GM21367 (cell line): ENCODE measurements at regions not wholly inside any gene's neighbourhood (a gene's known extent, or its start where the extent isn't known, plus 50 kb on each side); places are given as distances from the start of the nearest gene placed in this dataset.
"Not testable (repeated sequence)": the region's sequence is repeated elsewhere in the genome, so short reads cannot be mapped to it uniquely, and the experiment has no call there.

Experiments
- ATAC-seq: cut with Tn5 transposase; IDR thresholded peaks from one replicate; pipeline ENCODE4 v1.9.1; 2021; ENCODE audit not compliant: unreplicated experiment

GRCh38 chr6:134619789-134620188 lies 301.9 kb upstream of the SGK1 start:
- no peak for ATAC-seq

GRCh38 chr6:134619077-134619476 lies 301.2 kb upstream of the SGK1 start:
- ATAC-seq = no peak

GRCh38 chr6:134614606-134615485 lies 296.9 kb upstream of the SGK1 start:
- ATAC-seq = no peak

- ATAC-seq = not testable (repeated sequence)
These were observed 294.2 kb upstream of the SGK1 start for GRCh38 chr6:134612128-134612527.

- ATAC-seq = no peak
These were observed 292.5 kb upstream of the SGK1 start for GRCh38 chr6:134610411-134610810.

- ATAC-seq = no peak
These were observed 291.9 kb upstream of the SGK1 start for GRCh38 chr6:134609716-134610261.

- ATAC-seq = no peak
These were observed 289.5 kb upstream of the SGK1 start for GRCh38 chr6:134607411-134607810.

- no peak for ATAC-seq
These were observed 287.1 kb upstream of the SGK1 start for GRCh38 chr6:134605034-134605433.

GRCh38 chr6:134604014-134604676 lies 286.2 kb upstream of the SGK1 start:
- no peak for ATAC-seq

GRCh38 chr6:134603561-134603960 lies 285.6 kb upstream of the SGK1 start:
- no peak for ATAC-seq

- ATAC-seq = no peak
These were observed 284.2 kb upstream of the SGK1 start for GRCh38 chr6:134602123-134602522.

- no peak for ATAC-seq
These were observed 282.8 kb upstream of the SGK1 start for GRCh38 chr6:134600671-134601070.

GRCh38 chr6:134599079-134599478 lies 281.2 kb upstream of the SGK1 start:
- ATAC-seq = no peak

- no peak for ATAC-seq
These were observed 278.3 kb upstream of the SGK1 start for GRCh38 chr6:134596191-134596590.

- no peak for ATAC-seq
These were observed 277.0 kb upstream of the SGK1 start for GRCh38 chr6:134594881-134595280.

GRCh38 chr6:134593887-134594286 lies 276.0 kb upstream of the SGK1 start:
- ATAC-seq = no peak

- no peak for ATAC-seq
These were observed 275.5 kb upstream of the SGK1 start for GRCh38 chr6:134593442-134593841.

GRCh38 chr6:134593024-134593423 lies 275.1 kb upstream of the SGK1 start:
- ATAC-seq = no peak

- no peak for ATAC-seq
These were observed 272.5 kb upstream of the SGK1 start for GRCh38 chr6:134590449-134590848.

- no peak for ATAC-seq
These were observed 272.1 kb upstream of the SGK1 start for GRCh38 chr6:134590004-134590403.

GRCh38 chr6:134589512-134589911 lies 271.6 kb upstream of the SGK1 start:
- no peak for ATAC-seq

GRCh38 chr6:134588267-134588666 lies 270.4 kb upstream of the SGK1 start:
- no peak for ATAC-seq
